CD4-positive, alpha-beta T cell (primary cell): ENCODE measurements at regions not wholly inside any gene's neighbourhood (a gene's known extent, or its start where the extent isn't known, plus 50 kb on each side); places are given as distances from the start of the nearest gene placed in this dataset.

Experiments used
- ATAC-seq: fragments of 200-7000 bp; cut with Tn5 transposase; one replicate; pipeline ENCODE4 v1.10.0; 2022; ENCODE audit warnings: mild to moderate bottlenecking; ENCODE audit not compliant: poor library complexity
- CTCF ChIA-PET: fragments of 350-600 bp; sonication (Branson Sonifier 250); formaldehyde crosslinking; loops from one replicate; lab custom pipeline; 2021; ENCODE audit warnings: antibody characterized with exemption, inconsistent platforms; lab: Charles Lee
- POLR2A ChIA-PET: fragments of 350-600 bp; sonication (Branson Sonifier 250); formaldehyde crosslinking; loops from one replicate; lab custom pipeline; 2021; ENCODE audit warnings: antibody characterized with exemption, inconsistent platforms; lab: Charles Lee
- DNase-seq, 14 experiments: peaks; one replicate each; pipeline ENCODE4 v3.0.0-alpha.2; 2013 to 2020; ENCODE audit warnings: mixed read lengths in 2 of 14
- H3K27ac ChIP-seq, 2 donors: one replicate each; pipeline versions ENCODE4 v1.5.1 to v1.7.0; 2013; ENCODE audit warnings: low read length in 2 of 2, low read depth in 1 of 2, mild to moderate bottlenecking in 1 of 2
- H3K27me3 ChIP-seq, 2 experiments: 1 replicate in 1 of 2; 2 replicates in 1 of 2; pipeline versions ENCODE4 v1.6.1 to v1.7.0; 2013; ENCODE audit warnings: low read length in 2 of 2, control low read depth in 1 of 2, mild to moderate bottlenecking in 1 of 2, moderate library complexity in 1 of 2; ENCODE audit not compliant: insufficient read depth in 2 of 2, control insufficient read depth in 1 of 2
- H3K36me3 ChIP-seq: one replicate; pipeline ENCODE4 v1.6.1; 2013; ENCODE audit warnings: low read length, control low read depth; ENCODE audit not compliant: insufficient read depth
- H3K4me1 ChIP-seq: one replicate; pipeline ENCODE4 v1.6.1; 2013; ENCODE audit warnings: low read length, control low read depth; ENCODE audit not compliant: insufficient read depth
- H3K4me3 ChIP-seq: one replicate; pipeline ENCODE4 v1.5.1; 2013; ENCODE audit warnings: mild to moderate bottlenecking, low read length, moderate library complexity
- H3K9me3 ChIP-seq, 2 experiments: 1 replicate in 1 of 2; 2 replicates in 1 of 2; pipeline versions ENCODE4 v1.6.1 to v1.7.0; 2013; ENCODE audit warnings: low read length in 2 of 2, mild to moderate bottlenecking in 2 of 2, control low read depth in 1 of 2, moderate library complexity in 1 of 2; ENCODE audit not compliant: control insufficient read depth in 1 of 2, insufficient read depth in 1 of 2
- H3K27ac Mint-ChIP-seq: one replicate; pipeline ENCODE4 v1.8.0; 2020; ENCODE audit warnings: mixed read lengths
- H3K27me3 Mint-ChIP-seq: one replicate; pipeline ENCODE4 v1.8.0; 2021; ENCODE audit warnings: mixed read lengths
- H3K36me3 Mint-ChIP-seq: one replicate; pipeline ENCODE4 v1.8.0; 2021; ENCODE audit warnings: low read depth, mixed read lengths
- H3K4me1 Mint-ChIP-seq: one replicate; pipeline ENCODE4 v1.8.0; 2021; ENCODE audit warnings: low read depth, mixed read lengths
- H3K4me3 Mint-ChIP-seq: one replicate; pipeline ENCODE4 v1.8.0; 2020; ENCODE audit warnings: mild to moderate bottlenecking, mixed read lengths
- H3K9me3 Mint-ChIP-seq: one replicate; pipeline ENCODE4 v1.8.0; 2020; ENCODE audit warnings: mixed read lengths
- CTCF ChIP-seq: fragments of 200-600 bp; IDR thresholded peaks from one replicate; pipeline ENCODE4 v1.8.0; 2022; ENCODE audit warnings: antibody characterized with exemption, mild to moderate bottlenecking
- intact Hi-C, 2 experiments: fragments of 100-400 bp; cut with DNase I in 1 of 2; cut with micrococcal nuclease in 1 of 2; formaldehyde crosslinking; loops; one replicate each; pipeline versions ENCODE4 v1.15.1 to v1.9.0; 2023 to 2025; cut with DNase I, micrococcal nuclease

- ATAC-seq, result no peak
These were observed 464.9 kb downstream of the TBC1D32 start for GRCh38 chr6:120869397-120869796.

DNA sequence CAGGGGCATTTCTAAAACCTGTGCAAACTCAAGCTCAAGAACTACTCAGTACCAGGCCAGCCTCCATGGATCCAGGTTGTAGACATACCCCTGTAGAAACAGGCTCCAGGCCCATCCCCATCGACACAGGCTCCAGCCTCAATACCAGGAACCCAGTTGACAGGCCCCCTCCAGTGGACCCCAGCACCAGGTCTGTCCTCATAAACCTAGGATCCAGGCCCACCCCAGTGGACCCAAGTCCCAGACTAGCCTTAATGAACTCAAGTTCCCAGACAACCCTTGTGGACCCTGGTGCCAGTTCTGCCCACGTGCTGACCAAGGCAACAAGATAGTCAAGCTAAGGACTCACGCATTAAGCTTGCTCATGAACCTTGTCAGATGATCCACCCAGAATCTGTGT, 476.9 kb downstream of the TBC1D32 start:
- CTCF ChIA-PET, result no interaction called here

More at GRCh38 chr6:120869397-120869796, 464.9 kb downstream of the TBC1D32 start:
- no peaks in the 10 kb centered on the region for H3K36me3 Mint-ChIP-seq
- peaks cover 0 to 28% of the 10 kb centered on the region in 2 experiments for H3K9me3 ChIP-seq
- H3K4me1 Mint-ChIP-seq, result no peaks in the 10 kb centered on the region
- H3K4me1 ChIP-seq, result no peaks in the 10 kb centered on the region
- no peaks in the 10 kb centered on the region for H3K9me3 Mint-ChIP-seq
- H3K4me3 Mint-ChIP-seq, result no peak overlapping the region
- no peaks in the 10 kb centered on the region for H3K36me3 ChIP-seq
- H3K27me3 Mint-ChIP-seq, result no peaks in the 10 kb centered on the region
- ChIA-PET CTCF (no interaction called here), POLR2A (no interaction called here)
- no peak overlapping the region for H3K27ac ChIP-seq
- TF ChIP-seq CTCF, result no peak
- no peak overlapping the region for H3K4me3 ChIP-seq
- no peak overlapping the region for H3K27ac Mint-ChIP-seq
- intact Hi-C loops, result no loop called here
- H3K27me3 ChIP-seq, result no peaks in the 10 kb centered on the region
- DNase-seq, result no peak

GRCh38 chr6:120854583-120854982, 479.7 kb downstream of the TBC1D32 start:
- Histone ChIP-seq H3K4me1 (no peaks in the 10 kb centered on the region), H3K27me3 (no peaks in the 10 kb centered on the region), H3K27ac (no peak overlapping the region), H3K4me3 (no peak overlapping the region), H3K9me3 (peaks cover 0 to 5% of the 10 kb centered on the region in 2 experiments), H3K36me3 (no peaks in the 10 kb centered on the region)
- H3K4me1 Mint-ChIP-seq, result no peaks in the 10 kb centered on the region
- no peak for ATAC-seq
- no peak for TF ChIP-seq CTCF
- intact Hi-C loops, result no loop called here
- H3K9me3 Mint-ChIP-seq, result no peaks in the 10 kb centered on the region
- no peak for DNase-seq
- H3K4me3 Mint-ChIP-seq, result no peak overlapping the region
- no peak overlapping the region for H3K27ac Mint-ChIP-seq
- no peaks in the 10 kb centered on the region for H3K36me3 Mint-ChIP-seq
- H3K27me3 Mint-ChIP-seq, result no peaks in the 10 kb centered on the region
- CTCF ChIA-PET, result no interaction called here
- POLR2A ChIA-PET, result no interaction called here

More for the DNA sequence above, 476.9 kb downstream of the TBC1D32 start:
- Histone ChIP-seq H3K27ac (no peak overlapping the region), H3K27me3 (no peaks in the 10 kb centered on the region), H3K9me3 (peaks cover 0 to 5% of the 10 kb centered on the region in 2 experiments), H3K4me1 (no peaks in the 10 kb centered on the region), H3K4me3 (no peak overlapping the region), H3K36me3 (no peaks in the 10 kb centered on the region)
- H3K27me3 Mint-ChIP-seq, result no peaks in the 10 kb centered on the region
- DNase-seq, result no peak
- intact Hi-C loops, result no loop called here
- H3K4me3 Mint-ChIP-seq, result no peak overlapping the region
- H3K9me3 Mint-ChIP-seq, result no peaks in the 10 kb centered on the region
- no peaks in the 10 kb centered on the region for H3K36me3 Mint-ChIP-seq
- TF ChIP-seq CTCF, result no peak
- POLR2A ChIA-PET, result no interaction called here
- ATAC-seq, result no peak
- H3K4me1 Mint-ChIP-seq, result no peaks in the 10 kb centered on the region
- no peak overlapping the region for H3K27ac Mint-ChIP-seq
